NT2/D1 (cell line): ENCODE measurements at regions not wholly inside any gene's neighbourhood (a gene's known extent, or its start where the extent isn't known, plus 50 kb on each side); places are given as distances from the start of the nearest gene placed in this dataset.

Source experiments
- SUZ12 ChIP-seq: IDR thresholded peaks from 2 replicates; pipeline ENCODE4 v1.6.1; 2011; ENCODE audit not compliant: insufficient read length, insufficient read depth; ENCODE audit errors: extremely low read depth
- YY1 ChIP-seq: IDR thresholded peaks from 2 replicates; pipeline ENCODE4 v1.6.1; 2011; ENCODE audit not compliant: insufficient read length, insufficient read depth
- ZNF274 ChIP-seq: IDR thresholded peaks from 2 replicates; pipeline ENCODE4 v1.6.1; 2011; ENCODE audit warnings: mild to moderate bottlenecking, low read depth, low read length

- no peak for TF ChIP-seq ZNF274
- no peak for TF ChIP-seq YY1
- no peak for TF ChIP-seq SUZ12
Observed at GRCh38 chr1:88036345-88037014, 647.6 kb upstream of the PKN2 start.
